Stomach (tissue), 4 donors: ENCODE measurements at regions not wholly inside any gene's neighbourhood (a gene's known extent, or its start where the extent isn't known, plus 50 kb on each side); places are given as distances from the start of the nearest gene placed in this dataset.

Experiments used
- EP300 ChIP-seq: sonication (generic); formaldehyde crosslinking; IDR thresholded peaks from one replicate; pipeline ENCODE4 v1.6.1; 2017; ENCODE audit warnings: antibody characterized with exemption
- POLR2A ChIP-seq, 4 donors: fragments of 450-650 bp; IDR thresholded peaks; one replicate each; pipeline ENCODE4 v1.6.1; 2016; ENCODE audit warnings: antibody characterized with exemption in 4 of 4, control low read depth in 2 of 4, mild to moderate bottlenecking in 1 of 4, moderate library complexity in 1 of 4
- POLR2AphosphoS5 ChIP-seq, 3 donors: sonication (generic); formaldehyde crosslinking; IDR thresholded peaks; one replicate each; pipeline ENCODE4 v1.6.1; 2016; ENCODE audit warnings: antibody characterized with exemption in 3 of 3
- TF ChIP-seq, protein P1 (sequence below), 7 experiments: fragments of 450-650 bp in 4 of 7; fragments of 200-600 bp in 3 of 7; sonication (generic) in 3 of 7; IDR thresholded peaks; one replicate each; pipeline ENCODE4 v1.5.1; 2016 to 2019; ENCODE audit warnings: antibody characterized with exemption in 7 of 7, control low read depth in 2 of 7, mild to moderate bottlenecking in 1 of 7

GRCh38 chr18:40559556-40559955 lies 1395.5 kb upstream of the PIK3C3 start:
- TF ChIP-seq POLR2A (IDR thresholded peaks at IDR 0.05) (no peak), POLR2AphosphoS5 (IDR thresholded peaks at IDR 0.05) (no peak), EP300 (no peak)
- TF ChIP-seq, protein P1, sequence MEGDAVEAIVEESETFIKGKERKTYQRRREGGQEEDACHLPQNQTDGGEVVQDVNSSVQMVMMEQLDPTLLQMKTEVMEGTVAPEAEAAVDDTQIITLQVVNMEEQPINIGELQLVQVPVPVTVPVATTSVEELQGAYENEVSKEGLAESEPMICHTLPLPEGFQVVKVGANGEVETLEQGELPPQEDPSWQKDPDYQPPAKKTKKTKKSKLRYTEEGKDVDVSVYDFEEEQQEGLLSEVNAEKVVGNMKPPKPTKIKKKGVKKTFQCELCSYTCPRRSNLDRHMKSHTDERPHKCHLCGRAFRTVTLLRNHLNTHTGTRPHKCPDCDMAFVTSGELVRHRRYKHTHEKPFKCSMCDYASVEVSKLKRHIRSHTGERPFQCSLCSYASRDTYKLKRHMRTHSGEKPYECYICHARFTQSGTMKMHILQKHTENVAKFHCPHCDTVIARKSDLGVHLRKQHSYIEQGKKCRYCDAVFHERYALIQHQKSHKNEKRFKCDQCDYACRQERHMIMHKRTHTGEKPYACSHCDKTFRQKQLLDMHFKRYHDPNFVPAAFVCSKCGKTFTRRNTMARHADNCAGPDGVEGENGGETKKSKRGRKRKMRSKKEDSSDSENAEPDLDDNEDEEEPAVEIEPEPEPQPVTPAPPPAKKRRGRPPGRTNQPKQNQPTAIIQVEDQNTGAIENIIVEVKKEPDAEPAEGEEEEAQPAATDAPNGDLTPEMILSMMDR (IDR thresholded peaks at IDR 0.05): no peak
